ENCODE measurements at regions not wholly inside any gene's neighbourhood (a gene's known extent, or its start where the extent isn't known, plus 50 kb on each side); places are given as distances from the start of the nearest gene placed in this dataset.

- Histone ChIP-seq H3K4me3 (ENCODE audit: low read depth, low read length, poor library complexity, severe bottlenecking) (no peak overlapping the region), H3K27ac (ENCODE audit: low read depth, low read length, poor library complexity, severe bottlenecking) (no peak overlapping the region), H3K9me3 (ENCODE audit: low read length) (no peaks in the 10 kb centered on the region), H3K4me2 (ENCODE audit: low read length) (no peak overlapping the region), H3K36me3 (ENCODE audit: insufficient read depth, low read length) (no peaks in the 10 kb centered on the region), H3K79me2 (ENCODE audit: insufficient read depth, low read depth, low read length) (no peaks in the 10 kb centered on the region), H4K20me1 (ENCODE audit: insufficient read depth, low read length) (no peaks in the 10 kb centered on the region), H2AFZ (ENCODE audit: low read length) (no peak overlapping the region), H3K9me2 (ENCODE audit: insufficient read depth, low read length) (no peaks in the 10 kb centered on the region), H3K4me1 (ENCODE audit: insufficient read depth, low read length, poor library complexity, severe bottlenecking) (no peaks in the 10 kb centered on the region)
- TF ChIP-seq EZH2phosphoT487 (IDR thresholded peaks at IDR 0.05; ENCODE audit: borderline replicate concordance, low read depth, low read length): no peak
- TF ChIP-seq, protein P1, sequence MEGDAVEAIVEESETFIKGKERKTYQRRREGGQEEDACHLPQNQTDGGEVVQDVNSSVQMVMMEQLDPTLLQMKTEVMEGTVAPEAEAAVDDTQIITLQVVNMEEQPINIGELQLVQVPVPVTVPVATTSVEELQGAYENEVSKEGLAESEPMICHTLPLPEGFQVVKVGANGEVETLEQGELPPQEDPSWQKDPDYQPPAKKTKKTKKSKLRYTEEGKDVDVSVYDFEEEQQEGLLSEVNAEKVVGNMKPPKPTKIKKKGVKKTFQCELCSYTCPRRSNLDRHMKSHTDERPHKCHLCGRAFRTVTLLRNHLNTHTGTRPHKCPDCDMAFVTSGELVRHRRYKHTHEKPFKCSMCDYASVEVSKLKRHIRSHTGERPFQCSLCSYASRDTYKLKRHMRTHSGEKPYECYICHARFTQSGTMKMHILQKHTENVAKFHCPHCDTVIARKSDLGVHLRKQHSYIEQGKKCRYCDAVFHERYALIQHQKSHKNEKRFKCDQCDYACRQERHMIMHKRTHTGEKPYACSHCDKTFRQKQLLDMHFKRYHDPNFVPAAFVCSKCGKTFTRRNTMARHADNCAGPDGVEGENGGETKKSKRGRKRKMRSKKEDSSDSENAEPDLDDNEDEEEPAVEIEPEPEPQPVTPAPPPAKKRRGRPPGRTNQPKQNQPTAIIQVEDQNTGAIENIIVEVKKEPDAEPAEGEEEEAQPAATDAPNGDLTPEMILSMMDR (conservative IDR thresholded peaks at IDR 0.05; ENCODE audit: low read length): no peak
- ChIA-PET CTCF (ENCODE audit: unreplicated experiment) (no interaction called here), POLR2A (no interaction called here)
- no peak for DNase-seq (ENCODE audit: low spot score)
- intact Hi-C loops (cut with micrococcal nuclease; ENCODE audit: unreplicated experiment): no loop called here
- no TSS peak for BruUV-seq (replicated peaks)
Observed at GRCh38 chr1:188669728-188670382, 1807.8 kb downstream of the BRINP3 start.

DNA sequence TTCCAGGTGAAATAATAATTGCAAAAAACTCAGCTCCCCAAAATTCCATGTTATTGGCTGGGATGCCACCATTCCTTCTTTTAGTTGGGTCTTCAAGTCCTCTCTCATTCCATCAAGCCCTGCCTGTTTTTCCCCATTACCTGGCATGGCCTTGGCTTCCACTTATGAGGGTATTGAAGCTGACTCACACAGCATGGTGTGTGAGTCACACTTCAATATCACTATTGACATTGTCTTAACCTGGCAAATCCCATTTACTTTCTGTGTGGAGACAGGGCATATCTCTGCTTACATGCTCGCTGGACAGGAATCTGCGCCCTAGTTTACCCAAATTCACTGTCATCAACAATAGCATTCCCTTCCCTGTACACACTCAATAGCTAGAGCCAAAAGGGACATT is 1806.8 kb downstream of the BRINP3 start:
- BruUV-seq (replicated peaks): no TSS peak
- intact Hi-C loops (cut with micrococcal nuclease; ENCODE audit: unreplicated experiment): no loop called here
- H3K4me2 ChIP-seq (ENCODE audit: low read length): no peak overlapping the region
- H3K36me3 ChIP-seq (ENCODE audit: insufficient read depth, low read length): no peaks in the 10 kb centered on the region
- ChIA-PET POLR2A (no interaction called here), CTCF (ENCODE audit: unreplicated experiment) (no interaction called here)
- no peaks in the 10 kb centered on the region for H3K9me2 ChIP-seq (ENCODE audit: insufficient read depth, low read length)
- no peak overlapping the region for H3K27ac ChIP-seq (ENCODE audit: low read depth, low read length, poor library complexity, severe bottlenecking)
- no peak for TF ChIP-seq EZH2phosphoT487 (IDR thresholded peaks at IDR 0.05; ENCODE audit: borderline replicate concordance, low read depth, low read length)
- TF ChIP-seq, protein P1 (conservative IDR thresholded peaks at IDR 0.05; ENCODE audit: low read length): no peak
- no peaks in the 10 kb centered on the region for H3K9me3 ChIP-seq (ENCODE audit: low read length)
- no peak overlapping the region for H2AFZ ChIP-seq (ENCODE audit: low read length)
- no peaks in the 10 kb centered on the region for H3K79me2 ChIP-seq (ENCODE audit: insufficient read depth, low read depth, low read length)
- DNase-seq (ENCODE audit: low spot score): no peak
- H4K20me1 ChIP-seq (ENCODE audit: insufficient read depth, low read length): no peaks in the 10 kb centered on the region
- no peak overlapping the region for H3K4me3 ChIP-seq (ENCODE audit: low read depth, low read length, poor library complexity, severe bottlenecking)
- no peaks in the 10 kb centered on the region for H3K4me1 ChIP-seq (ENCODE audit: insufficient read depth, low read length, poor library complexity, severe bottlenecking)

DNA sequence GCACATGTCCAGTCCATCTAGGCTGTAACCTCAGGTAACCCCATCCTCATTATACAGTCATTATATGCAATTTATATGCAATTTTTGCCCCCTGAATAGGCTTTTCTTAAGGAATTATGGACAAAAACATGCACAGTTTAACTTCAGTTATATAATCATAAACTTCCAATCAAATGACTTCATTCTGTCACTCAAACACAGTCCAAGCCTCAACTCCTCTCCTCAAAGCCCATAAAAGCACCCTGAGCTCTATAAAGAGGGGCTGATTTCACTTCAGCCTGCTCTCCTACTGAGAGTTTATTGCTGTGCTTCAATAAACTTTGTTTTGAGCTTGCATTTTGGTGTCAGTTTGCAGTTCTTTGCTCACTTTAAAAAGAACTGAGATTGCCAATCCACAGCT is 1805.5 kb downstream of the BRINP3 start:
- Histone ChIP-seq H3K9me2 (ENCODE audit: insufficient read depth, low read length) (no peaks in the 10 kb centered on the region), H3K27ac (ENCODE audit: low read depth, low read length, poor library complexity, severe bottlenecking) (no peak overlapping the region), H3K4me3 (ENCODE audit: low read depth, low read length, poor library complexity, severe bottlenecking) (no peak overlapping the region), H3K79me2 (ENCODE audit: insufficient read depth, low read depth, low read length) (no peaks in the 10 kb centered on the region), H3K4me2 (ENCODE audit: low read length) (no peak overlapping the region), H3K36me3 (ENCODE audit: insufficient read depth, low read length) (no peaks in the 10 kb centered on the region), H4K20me1 (ENCODE audit: insufficient read depth, low read length) (no peaks in the 10 kb centered on the region), H2AFZ (ENCODE audit: low read length) (no peak overlapping the region), H3K9me3 (ENCODE audit: low read length) (no peaks in the 10 kb centered on the region), H3K4me1 (ENCODE audit: insufficient read depth, low read length, poor library complexity, severe bottlenecking) (no peaks in the 10 kb centered on the region)
- intact Hi-C loops (cut with micrococcal nuclease; ENCODE audit: unreplicated experiment): no loop called here
- ChIA-PET POLR2A (interaction anchor here (1.1 to 1.2 kb wide), 2 partner anchors 12 to 16 kb away, joined by 3 to 5 read pairs; no protein-coding TSS in a partner anchor), CTCF (ENCODE audit: unreplicated experiment) (no interaction called here)
- TF ChIP-seq, protein P1 (conservative IDR thresholded peaks at IDR 0.05; ENCODE audit: low read length): no peak
- no peak for TF ChIP-seq EZH2phosphoT487 (IDR thresholded peaks at IDR 0.05; ENCODE audit: borderline replicate concordance, low read depth, low read length)
- DNase-seq (ENCODE audit: low spot score): no peak
- BruUV-seq (replicated peaks): no TSS peak

Data from OCI-LY7 (cell line).